Loucy (cell line): ENCODE measurements at regions not wholly inside any gene's neighbourhood (a gene's known extent, or its start where the extent isn't known, plus 50 kb on each side); places are given as distances from the start of the nearest gene placed in this dataset.

Source experiments
- CTCF ChIP-seq: fragments of 200-600 bp; sonication (generic); conservative IDR thresholded peaks from 2 replicates; pipeline ENCODE4 v1.5.1; 2014; ENCODE audit warnings: mild to moderate bottlenecking, antibody characterized with exemption, low read length
- EZH2phosphoT487 ChIP-seq: fragments of 200-600 bp; IDR thresholded peaks from 2 replicates; pipeline ENCODE4 v1.6.1; 2018; ENCODE audit warnings: antibody characterized with exemption, mild to moderate bottlenecking, moderate library complexity, borderline replicate concordance

DNA sequence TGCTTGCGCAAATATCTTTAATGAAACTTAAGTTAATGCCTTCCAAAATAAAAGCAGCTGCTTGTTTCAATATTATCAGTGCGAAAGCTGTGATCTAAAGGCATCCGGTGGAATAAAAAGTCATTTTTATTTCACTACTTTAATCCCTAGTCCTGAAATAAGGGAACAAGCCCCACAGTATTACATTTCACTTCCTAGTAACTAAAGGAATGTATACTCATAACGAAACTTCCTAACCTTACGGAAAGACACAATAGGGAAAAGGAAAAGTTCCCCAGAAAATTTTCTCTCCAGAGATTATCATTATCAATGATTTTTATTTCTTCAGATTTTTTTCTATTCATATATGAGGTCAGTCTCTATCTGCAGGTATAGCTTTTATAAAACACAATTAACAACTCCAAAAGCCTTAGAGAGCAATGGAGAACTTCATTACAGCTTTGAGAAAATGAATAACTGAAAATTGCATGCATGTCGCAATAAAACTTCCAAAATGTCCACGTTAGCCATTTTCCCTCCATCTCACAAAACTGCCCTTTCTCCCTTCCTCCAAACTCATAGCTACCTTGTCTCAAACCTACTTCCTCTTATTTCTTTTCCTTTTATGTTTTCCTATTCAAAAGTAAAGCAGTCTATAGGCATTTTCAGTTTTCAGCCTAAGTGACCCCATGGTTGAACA, 154.3 kb upstream of the MED13 start:
- no peak for TF ChIP-seq CTCF
- TF ChIP-seq EZH2phosphoT487, result no peak
